ENCODE measurements at regions not wholly inside any gene's neighbourhood (a gene's known extent, or its start where the extent isn't known, plus 50 kb on each side); places are given as distances from the start of the nearest gene placed in this dataset.

DNA sequence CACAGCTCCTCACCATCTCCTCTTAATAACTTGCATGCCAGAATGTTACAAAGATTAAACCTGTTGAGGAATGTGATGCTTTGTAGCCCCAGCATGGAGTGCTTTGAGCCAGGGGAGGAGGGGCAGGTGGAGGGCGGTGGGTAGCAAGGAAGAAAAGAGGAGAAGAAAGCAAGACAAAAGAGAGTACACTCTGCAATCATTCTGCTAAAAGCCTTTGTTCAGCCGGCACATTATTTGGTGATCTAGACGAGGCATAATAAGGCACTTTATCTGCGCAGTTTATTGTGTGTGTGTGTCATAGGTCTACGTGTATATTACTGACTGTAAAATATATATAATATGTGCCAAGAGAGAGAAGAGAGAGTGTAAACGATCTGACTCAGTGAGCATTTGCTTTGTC is 139.1 kb downstream of the SOX9 start:
- Histone ChIP-seq H3K4me3 (no peak overlapping the region), H3K27me3 (ENCODE audit: insufficient read depth) (no peaks in the 10 kb centered on the region), H3F3A (replicated peaks; ENCODE audit: low read depth) (no peaks in the 10 kb centered on the region), H3K36me3 (ENCODE audit: insufficient read depth) (no peaks in the 10 kb centered on the region), H3K27ac (ENCODE audit: low read depth) (no peak overlapping the region), H3K9me2 (ENCODE audit: insufficient read depth) (no peaks in the 10 kb centered on the region; the same call in 1 of the 2 replicates), H3K4me1 (ENCODE audit: insufficient read depth) (peaks cover 5% of the 10 kb centered on the region; the same call in 1 of the 2 replicates), H3K79me2 (replicated peaks; ENCODE audit: insufficient read depth) (no peaks in the 10 kb centered on the region), H3K4me2 (no peak overlapping the region), H2AFZ (peak overlapping the region; percentile 52; the same call in 1 of the 2 replicates), H4K20me1 (replicated peaks; ENCODE audit: insufficient read depth) (no peaks in the 10 kb centered on the region)
- ATAC-seq (peak; percentile 30; the same call in 2 of the 3 replicates), DNase-seq (ENCODE audit: low spot score) (no peak)
- Mint-ChIP-seq H3K27me3 (ENCODE audit: insufficient read depth, low read depth, poor library complexity) (peaks cover 2% of the 10 kb centered on the region), H3K9me3 (no peaks in the 10 kb centered on the region; the same call in 2 of the 3 replicates), H3K4me3 (no peak overlapping the region), H3K27ac (no peak overlapping the region), H3K4me1 (peaks cover 8% of the 10 kb centered on the region), H3K36me3 (ENCODE audit: low read depth) (no peaks in the 10 kb centered on the region)
- TF ChIP-seq, protein P1, sequence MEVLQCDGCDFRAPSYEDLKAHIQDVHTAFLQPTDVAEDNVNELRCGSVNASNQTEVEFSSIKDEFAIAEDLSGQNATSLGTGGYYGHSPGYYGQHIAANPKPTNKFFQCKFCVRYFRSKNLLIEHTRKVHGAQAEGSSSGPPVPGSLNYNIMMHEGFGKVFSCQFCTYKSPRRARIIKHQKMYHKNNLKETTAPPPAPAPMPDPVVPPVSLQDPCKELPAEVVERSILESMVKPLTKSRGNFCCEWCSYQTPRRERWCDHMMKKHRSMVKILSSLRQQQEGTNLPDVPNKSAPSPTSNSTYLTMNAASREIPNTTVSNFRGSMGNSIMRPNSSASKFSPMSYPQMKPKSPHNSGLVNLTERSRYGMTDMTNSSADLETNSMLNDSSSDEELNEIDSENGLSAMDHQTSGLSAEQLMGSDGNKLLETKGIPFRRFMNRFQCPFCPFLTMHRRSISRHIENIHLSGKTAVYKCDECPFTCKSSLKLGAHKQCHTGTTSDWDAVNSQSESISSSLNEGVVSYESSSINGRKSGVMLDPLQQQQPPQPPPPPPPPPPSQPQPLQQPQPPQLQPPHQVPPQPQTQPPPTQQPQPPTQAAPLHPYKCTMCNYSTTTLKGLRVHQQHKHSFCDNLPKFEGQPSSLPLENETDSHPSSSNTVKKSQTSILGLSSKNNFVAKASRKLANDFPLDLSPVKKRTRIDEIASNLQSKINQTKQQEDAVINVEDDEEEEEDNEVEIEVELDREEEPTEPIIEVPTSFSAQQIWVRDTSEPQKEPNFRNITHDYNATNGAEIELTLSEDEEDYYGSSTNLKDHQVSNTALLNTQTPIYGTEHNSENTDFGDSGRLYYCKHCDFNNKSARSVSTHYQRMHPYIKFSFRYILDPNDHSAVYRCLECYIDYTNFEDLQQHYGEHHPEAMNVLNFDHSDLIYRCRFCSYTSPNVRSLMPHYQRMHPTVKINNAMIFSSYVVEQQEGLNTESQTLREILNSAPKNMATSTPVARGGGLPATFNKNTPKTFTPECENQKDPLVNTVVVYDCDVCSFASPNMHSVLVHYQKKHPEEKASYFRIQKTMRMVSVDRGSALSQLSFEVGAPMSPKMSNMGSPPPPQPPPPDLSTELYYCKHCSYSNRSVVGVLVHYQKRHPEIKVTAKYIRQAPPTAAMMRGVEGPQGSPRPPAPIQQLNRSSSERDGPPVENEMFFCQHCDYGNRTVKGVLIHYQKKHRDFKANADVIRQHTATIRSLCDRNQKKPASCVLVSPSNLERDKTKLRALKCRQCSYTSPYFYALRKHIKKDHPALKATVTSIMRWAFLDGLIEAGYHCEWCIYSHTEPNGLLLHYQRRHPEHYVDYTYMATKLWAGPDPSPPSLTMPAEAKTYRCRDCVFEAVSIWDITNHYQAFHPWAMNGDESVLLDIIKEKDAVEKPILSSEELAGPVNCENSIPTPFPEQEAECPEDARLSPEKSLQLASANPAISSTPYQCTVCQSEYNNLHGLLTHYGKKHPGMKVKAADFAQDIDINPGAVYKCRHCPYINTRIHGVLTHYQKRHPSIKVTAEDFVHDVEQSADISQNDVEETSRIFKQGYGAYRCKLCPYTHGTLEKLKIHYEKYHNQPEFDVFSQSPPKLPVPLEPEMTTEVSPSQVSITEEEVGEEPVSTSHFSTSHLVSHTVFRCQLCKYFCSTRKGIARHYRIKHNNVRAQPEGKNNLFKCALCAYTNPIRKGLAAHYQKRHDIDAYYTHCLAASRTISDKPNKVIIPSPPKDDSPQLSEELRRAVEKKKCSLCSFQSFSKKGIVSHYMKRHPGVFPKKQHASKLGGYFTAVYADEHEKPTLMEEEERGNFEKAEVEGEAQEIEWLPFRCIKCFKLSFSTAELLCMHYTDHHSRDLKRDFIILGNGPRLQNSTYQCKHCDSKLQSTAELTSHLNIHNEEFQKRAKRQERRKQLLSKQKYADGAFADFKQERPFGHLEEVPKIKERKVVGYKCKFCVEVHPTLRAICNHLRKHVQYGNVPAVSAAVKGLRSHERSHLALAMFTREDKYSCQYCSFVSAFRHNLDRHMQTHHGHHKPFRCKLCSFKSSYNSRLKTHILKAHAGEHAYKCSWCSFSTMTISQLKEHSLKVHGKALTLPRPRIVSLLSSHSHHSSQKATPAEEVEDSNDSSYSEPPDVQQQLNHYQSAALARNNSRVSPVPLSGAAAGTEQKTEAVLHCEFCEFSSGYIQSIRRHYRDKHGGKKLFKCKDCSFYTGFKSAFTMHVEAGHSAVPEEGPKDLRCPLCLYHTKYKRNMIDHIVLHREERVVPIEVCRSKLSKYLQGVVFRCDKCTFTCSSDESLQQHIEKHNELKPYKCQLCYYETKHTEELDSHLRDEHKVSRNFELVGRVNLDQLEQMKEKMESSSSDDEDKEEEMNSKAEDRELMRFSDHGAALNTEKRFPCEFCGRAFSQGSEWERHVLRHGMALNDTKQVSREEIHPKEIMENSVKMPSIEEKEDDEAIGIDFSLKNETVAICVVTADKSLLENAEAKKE (CRISPR knock-in tag; IDR thresholded peaks at IDR 0.05), result no peak
- no peak for TF ChIP-seq STAT1 (IDR thresholded peaks at IDR 0.05; ENCODE audit: unreplicated experiment)
- TF ChIP-seq, protein P2, sequence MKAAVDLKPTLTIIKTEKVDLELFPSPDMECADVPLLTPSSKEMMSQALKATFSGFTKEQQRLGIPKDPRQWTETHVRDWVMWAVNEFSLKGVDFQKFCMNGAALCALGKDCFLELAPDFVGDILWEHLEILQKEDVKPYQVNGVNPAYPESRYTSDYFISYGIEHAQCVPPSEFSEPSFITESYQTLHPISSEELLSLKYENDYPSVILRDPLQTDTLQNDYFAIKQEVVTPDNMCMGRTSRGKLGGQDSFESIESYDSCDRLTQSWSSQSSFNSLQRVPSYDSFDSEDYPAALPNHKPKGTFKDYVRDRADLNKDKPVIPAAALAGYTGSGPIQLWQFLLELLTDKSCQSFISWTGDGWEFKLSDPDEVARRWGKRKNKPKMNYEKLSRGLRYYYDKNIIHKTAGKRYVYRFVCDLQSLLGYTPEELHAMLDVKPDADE (IDR thresholded peaks at IDR 0.05), result no peak
- no peak for TF ChIP-seq EZH2phosphoT487 (IDR thresholded peaks at IDR 0.05; ENCODE audit: unreplicated experiment)
- no peak for TF ChIP-seq REST (IDR thresholded peaks at IDR 0.05; ENCODE audit: unreplicated experiment)
- TF ChIP-seq ZNF331 (CRISPR knock-in tag; IDR thresholded peaks at IDR 0.05; ENCODE audit: low read depth), result no peak
- TF ChIP-seq JUNB (IDR thresholded peaks at IDR 0.05; ENCODE audit: unreplicated experiment), result no peak
- TF ChIP-seq, protein P3, sequence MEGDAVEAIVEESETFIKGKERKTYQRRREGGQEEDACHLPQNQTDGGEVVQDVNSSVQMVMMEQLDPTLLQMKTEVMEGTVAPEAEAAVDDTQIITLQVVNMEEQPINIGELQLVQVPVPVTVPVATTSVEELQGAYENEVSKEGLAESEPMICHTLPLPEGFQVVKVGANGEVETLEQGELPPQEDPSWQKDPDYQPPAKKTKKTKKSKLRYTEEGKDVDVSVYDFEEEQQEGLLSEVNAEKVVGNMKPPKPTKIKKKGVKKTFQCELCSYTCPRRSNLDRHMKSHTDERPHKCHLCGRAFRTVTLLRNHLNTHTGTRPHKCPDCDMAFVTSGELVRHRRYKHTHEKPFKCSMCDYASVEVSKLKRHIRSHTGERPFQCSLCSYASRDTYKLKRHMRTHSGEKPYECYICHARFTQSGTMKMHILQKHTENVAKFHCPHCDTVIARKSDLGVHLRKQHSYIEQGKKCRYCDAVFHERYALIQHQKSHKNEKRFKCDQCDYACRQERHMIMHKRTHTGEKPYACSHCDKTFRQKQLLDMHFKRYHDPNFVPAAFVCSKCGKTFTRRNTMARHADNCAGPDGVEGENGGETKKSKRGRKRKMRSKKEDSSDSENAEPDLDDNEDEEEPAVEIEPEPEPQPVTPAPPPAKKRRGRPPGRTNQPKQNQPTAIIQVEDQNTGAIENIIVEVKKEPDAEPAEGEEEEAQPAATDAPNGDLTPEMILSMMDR (conservative IDR thresholded peaks at IDR 0.05; ENCODE audit: low read depth in 2 of 2), result no peak
- TF ChIP-seq CREB1 (CRISPR knock-in tag; IDR thresholded peaks at IDR 0.05; ENCODE audit: low read depth), result no peak
- no peak for TF ChIP-seq ZNF114 (CRISPR knock-in tag; IDR thresholded peaks at IDR 0.05)
- TF ChIP-seq NANOG (IDR thresholded peaks at IDR 0.05; ENCODE audit: borderline replicate concordance), result no peak
- no peak for TF ChIP-seq POLR2AphosphoS5 (IDR thresholded peaks at IDR 0.05; ENCODE audit: low read depth)
- no peak for TF ChIP-seq EZH2 (IDR thresholded peaks at IDR 0.05; ENCODE audit: low read depth, unreplicated experiment)

All from GM23338 (cell line).